K562 (cell line): ENCODE measurements at regions not wholly inside any gene's neighbourhood (a gene's known extent, or its start where the extent isn't known, plus 50 kb on each side); places are given as distances from the start of the nearest gene placed in this dataset.

Experiments
- ATAC-seq: fragments of 200-7000 bp; cut with Tn5 transposase; 3 replicates; pipeline ENCODE4 v1.9.1; 2020; ENCODE audit warnings: moderate library complexity
- BruUV-seq: library from RNA; stranded (reverse); fragments of 400-500 nt; replicated peaks from 2 replicates; lab custom pipeline; 2021; lab: Mats Ljungman, UMichigan
- CTCF ChIA-PET: fragments of 300-600 bp; formaldehyde crosslinking; extraction: SDS; loops from one replicate; lab custom pipeline; 2021; ENCODE audit warnings: low intra/inter-chr PET ratio; lab: Yijun Ruan, JAX
- POLR2A ChIA-PET: fragments of 300-600, 350-650 bp; sonication (Branson Sonifier 250); formaldehyde crosslinking; extraction: SDS; loops from one replicate; lab custom pipeline; 2021; ENCODE audit warnings: antibody characterized with exemption, inconsistent platforms; lab: Yijun Ruan, JAX
- DNase-seq, 4 experiments: peaks; one replicate each; pipeline versions ENCODE4 v3.0.0 to v3.0.0-alpha.2; 2011 to 2018; ENCODE audit warnings: low spot score in 3 of 4, mixed read lengths in 3 of 4; ENCODE audit errors: extremely low read depth in 1 of 4
- FAIRE-seq: peaks from 2 replicates; lab custom pipeline; 2011; peaks lifted over from hg19 to GRCh38; lab: Jason Lieb, UNC
- H2AFZ ChIP-seq: 2 replicates; pipeline ENCODE4 v1.6.0; 2011; ENCODE audit warnings: low read depth, low read length, control low read depth, inconsistent platforms
- H3K27ac ChIP-seq: fragments of 200-600 bp; 3 replicates; pipeline ENCODE4 v1.8.0; 2011; ENCODE audit warnings: low read depth, mild to moderate bottlenecking, control low read depth, inconsistent platforms, low read length, moderate library complexity, mixed read lengths; ENCODE audit errors: extremely low read depth
- H3K27me3 ChIP-seq, 2 experiments: fragments of 300-600 bp in 1 of 2; 2 replicates in 1 of 2; 3 replicates in 1 of 2; pipeline versions ENCODE4 v1.6.0 to v1.8.0; 2011; ENCODE audit warnings: inconsistent platforms in 2 of 2, low read length in 2 of 2, mild to moderate bottlenecking in 1 of 2, mixed read lengths in 1 of 2, moderate library complexity in 1 of 2; ENCODE audit not compliant: control insufficient read depth in 2 of 2, insufficient read depth in 2 of 2
- H3K36me3 ChIP-seq: fragments of 300-600 bp; 3 replicates; pipeline ENCODE4 v1.8.0; 2011; ENCODE audit warnings: mild to moderate bottlenecking, low read length, inconsistent platforms; ENCODE audit not compliant: control insufficient read depth, insufficient read depth
- H3K4me1 ChIP-seq, 2 experiments: fragments of 200-600 bp in 1 of 2; replicated peaks in 1 of 2; 2 replicates in 1 of 2; 3 replicates in 1 of 2; pipeline versions ENCODE4 v1.5.1 to v1.8.0; 2011; ENCODE audit warnings: inconsistent platforms in 2 of 2, low read length in 2 of 2, mild to moderate bottlenecking in 1 of 2, mixed read lengths in 1 of 2, moderate library complexity in 1 of 2; ENCODE audit not compliant: control insufficient read depth in 2 of 2, insufficient read depth in 2 of 2
- H3K4me2 ChIP-seq: 2 replicates; pipeline ENCODE4 v1.6.1; 2011; ENCODE audit warnings: low read length, control low read depth, inconsistent platforms, mixed read lengths; ENCODE audit not compliant: insufficient read depth
- H3K4me3 ChIP-seq: fragments of 200-600 bp; sonication (generic), shearing (Covaris generic); 2 replicates; pipeline ENCODE4 v1.5.1; 2016; ENCODE audit warnings: control low read depth, inconsistent platforms
- H3K79me2 ChIP-seq: fragments of 200-600 bp; 3 replicates; pipeline ENCODE4 v1.8.0; 2011; ENCODE audit warnings: low read length, inconsistent platforms; ENCODE audit not compliant: control insufficient read depth, insufficient read depth
- H3K9ac ChIP-seq, 2 experiments: 2 replicates each; pipeline versions ENCODE4 v1.6.0 to v1.6.1; 2011; ENCODE audit warnings: low read depth in 2 of 2, low read length in 2 of 2, control low read depth in 1 of 2, inconsistent platforms in 1 of 2, mild to moderate bottlenecking in 1 of 2, mixed read lengths in 1 of 2; ENCODE audit not compliant: insufficient read depth in 1 of 2
- H3K9me1 ChIP-seq: one replicate; pipeline ENCODE4 v1.6.0; 2011; ENCODE audit warnings: inconsistent platforms, mild to moderate bottlenecking, low read length, moderate library complexity; ENCODE audit not compliant: control insufficient read depth, insufficient read depth
- H3K9me3 ChIP-seq: replicated peaks from 2 replicates; pipeline ENCODE4 v1.5.1; 2011; ENCODE audit warnings: low read depth, low read length, inconsistent platforms; ENCODE audit not compliant: control insufficient read depth, insufficient read depth
- H4K20me1 ChIP-seq: replicated peaks from 2 replicates; pipeline ENCODE4 v1.6.1; 2011; ENCODE audit warnings: low read length, inconsistent platforms, mixed read lengths; ENCODE audit not compliant: control insufficient read depth, insufficient read depth
- BCL6 ChIP-seq: fragments of 250-450 bp; sonication (Bioruptor Pico); IDR thresholded peaks from 2 replicates; pipeline ENCODE4 v1.4.0; 2020
- EP400 ChIP-seq: fragments of 450-650 bp; IDR thresholded peaks from 2 replicates; pipeline ENCODE4 v1.6.1; 2017; ENCODE audit warnings: antibody characterized with exemption, mild to moderate bottlenecking, moderate library complexity
- GATAD2A ChIP-seq: fragments of 450-650 bp; IDR thresholded peaks from 2 replicates; pipeline ENCODE4 v1.6.1; 2017
- HOXB6 ChIP-seq: fragments of 250-450 bp; sonication (Bioruptor Pico); IDR thresholded peaks from 2 replicates; pipeline ENCODE4 v1.5.1; 2022; ENCODE audit warnings: mild to moderate bottlenecking, borderline replicate concordance
- MNT ChIP-seq, 2 experiments: fragments of 450-650 bp; conservative IDR thresholded peaks; 2 replicates each; pipeline ENCODE4 v1.6.1; 2017; ENCODE audit warnings: mild to moderate bottlenecking in 2 of 2, moderate library complexity in 2 of 2
- RBBP5 ChIP-seq: fragments of 200-600 bp; sonication (generic); IDR thresholded peaks from 2 replicates; pipeline ENCODE4 v1.6.1; 2012; ENCODE audit warnings: borderline replicate concordance, mild to moderate bottlenecking, low read length, control low read depth, inconsistent platforms; ENCODE audit not compliant: insufficient read depth, poor library complexity, severe bottlenecking
- SIRT6 ChIP-seq: IDR thresholded peaks from one replicate; pipeline ENCODE4 v1.6.1; 2012; ENCODE audit warnings: low read depth, mild to moderate bottlenecking, control low read depth, inconsistent platforms, low read length, moderate library complexity
- ZNF707 ChIP-seq: fragments of 250-450 bp; sonication (Bioruptor Pico); conservative IDR thresholded peaks from 2 replicates; pipeline ENCODE4 v1.8.0; 2022; ENCODE audit warnings: inconsistent platforms, mild to moderate bottlenecking, moderate library complexity
- in situ Hi-C: fragments of 300-500 bp; cut with MboI; formaldehyde crosslinking; loops from 4 replicates; pipeline ENCODE4 v1.15.0; 2018; ENCODE audit warnings: inconsistent platforms, mixed read lengths
- intact Hi-C: fragments of 100-400 bp; cut with micrococcal nuclease; formaldehyde crosslinking; loops from 2 replicates; pipeline ENCODE4 v1.14.2; 2022
- TF ChIP-seq, protein P1 (sequence below), 3 experiments: fragments of 200-800 bp in 1 of 3; fragments of 250-450 bp in 1 of 3; fragments of 450-650 bp in 1 of 3; sonication (Bioruptor Pico) in 1 of 3; sonication (Bioruptor generic) in 1 of 3; formaldehyde crosslinking in 1 of 3; IDR thresholded peaks; 2 replicates each; pipeline versions ENCODE4 v1.6.1 to v1.8.0; 2016 to 2022; ENCODE audit warnings: mild to moderate bottlenecking in 2 of 3, missing genetic modification characterization in 2 of 3, missing compliant biosample characterization in 1 of 3, moderate library complexity in 1 of 3
- TF ChIP-seq, protein P2 (sequence below): IDR thresholded peaks from 2 replicates; pipeline ENCODE4 v1.6.1; 2011; ENCODE audit warnings: borderline replicate concordance, low read depth, mild to moderate bottlenecking, moderate library complexity, low read length; ENCODE audit not compliant: insufficient read depth, poor library complexity, severe bottlenecking

- Histone ChIP-seq H3K9me1 (no peaks in the 10 kb centered on the region), H3K79me2 (no peaks in the 10 kb centered on the region), H3K9me3 (no peaks in the 10 kb centered on the region), H3K4me1 (no peaks in the 10 kb centered on the region), H3K36me3 (no peaks in the 10 kb centered on the region), H2AFZ (no peak overlapping the region), H3K4me3 (no peak overlapping the region), H3K9ac (no peak overlapping the region), H3K4me2 (no peak overlapping the region)
- BruUV-seq, result no TSS peak
- in situ Hi-C loops, result no loop called here
- ChIA-PET POLR2A (no interaction called here), CTCF (no interaction called here)
- ATAC-seq, result no peak
- no peak for TF ChIP-seq GATAD2A
- TF ChIP-seq, protein P1, sequence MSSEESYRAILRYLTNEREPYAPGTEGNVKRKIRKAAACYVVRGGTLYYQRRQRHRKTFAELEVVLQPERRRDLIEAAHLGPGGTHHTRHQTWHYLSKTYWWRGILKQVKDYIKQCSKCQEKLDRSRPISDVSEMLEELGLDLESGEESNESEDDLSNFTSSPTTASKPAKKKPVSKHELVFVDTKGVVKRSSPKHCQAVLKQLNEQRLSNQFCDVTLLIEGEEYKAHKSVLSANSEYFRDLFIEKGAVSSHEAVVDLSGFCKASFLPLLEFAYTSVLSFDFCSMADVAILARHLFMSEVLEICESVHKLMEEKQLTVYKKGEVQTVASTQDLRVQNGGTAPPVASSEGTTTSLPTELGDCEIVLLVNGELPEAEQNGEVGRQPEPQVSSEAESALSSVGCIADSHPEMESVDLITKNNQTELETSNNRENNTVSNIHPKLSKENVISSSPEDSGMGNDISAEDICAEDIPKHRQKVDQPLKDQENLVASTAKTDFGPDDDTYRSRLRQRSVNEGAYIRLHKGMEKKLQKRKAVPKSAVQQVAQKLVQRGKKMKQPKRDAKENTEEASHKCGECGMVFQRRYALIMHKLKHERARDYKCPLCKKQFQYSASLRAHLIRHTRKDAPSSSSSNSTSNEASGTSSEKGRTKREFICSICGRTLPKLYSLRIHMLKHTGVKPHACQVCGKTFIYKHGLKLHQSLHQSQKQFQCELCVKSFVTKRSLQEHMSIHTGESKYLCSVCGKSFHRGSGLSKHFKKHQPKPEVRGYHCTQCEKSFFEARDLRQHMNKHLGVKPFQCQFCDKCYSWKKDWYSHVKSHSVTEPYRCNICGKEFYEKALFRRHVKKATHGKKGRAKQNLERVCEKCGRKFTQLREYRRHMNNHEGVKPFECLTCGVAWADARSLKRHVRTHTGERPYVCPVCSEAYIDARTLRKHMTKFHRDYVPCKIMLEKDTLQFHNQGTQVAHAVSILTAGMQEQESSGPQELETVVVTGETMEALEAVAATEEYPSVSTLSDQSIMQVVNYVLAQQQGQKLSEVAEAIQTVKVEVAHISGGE (CRISPR knock-in tag; IDR thresholded peaks at IDR 0.05), result no peak
- TF ChIP-seq HOXB6 (CRISPR knock-in tag), result no peak
- TF ChIP-seq, protein P2, sequence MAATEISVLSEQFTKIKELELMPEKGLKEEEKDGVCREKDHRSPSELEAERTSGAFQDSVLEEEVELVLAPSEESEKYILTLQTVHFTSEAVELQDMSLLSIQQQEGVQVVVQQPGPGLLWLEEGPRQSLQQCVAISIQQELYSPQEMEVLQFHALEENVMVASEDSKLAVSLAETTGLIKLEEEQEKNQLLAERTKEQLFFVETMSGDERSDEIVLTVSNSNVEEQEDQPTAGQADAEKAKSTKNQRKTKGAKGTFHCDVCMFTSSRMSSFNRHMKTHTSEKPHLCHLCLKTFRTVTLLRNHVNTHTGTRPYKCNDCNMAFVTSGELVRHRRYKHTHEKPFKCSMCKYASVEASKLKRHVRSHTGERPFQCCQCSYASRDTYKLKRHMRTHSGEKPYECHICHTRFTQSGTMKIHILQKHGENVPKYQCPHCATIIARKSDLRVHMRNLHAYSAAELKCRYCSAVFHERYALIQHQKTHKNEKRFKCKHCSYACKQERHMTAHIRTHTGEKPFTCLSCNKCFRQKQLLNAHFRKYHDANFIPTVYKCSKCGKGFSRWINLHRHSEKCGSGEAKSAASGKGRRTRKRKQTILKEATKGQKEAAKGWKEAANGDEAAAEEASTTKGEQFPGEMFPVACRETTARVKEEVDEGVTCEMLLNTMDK, result no peak
- no peak for TF ChIP-seq RBBP5
- TF ChIP-seq BCL6 (CRISPR knock-in tag), result no peak
- no peak for TF ChIP-seq SIRT6
- no peak for TF ChIP-seq EP400
- no peak for TF ChIP-seq MNT (conservative IDR thresholded peaks at IDR 0.05)
- no peak for TF ChIP-seq ZNF707 (CRISPR knock-in tag)
- TF ChIP-seq, all 486 proteins: peak for 0
- FAIRE-seq (no peak), DNase-seq (no peak)
- no peaks in the 10 kb centered on the region for H4K20me1 ChIP-seq
- no peaks in the 10 kb centered on the region for H3K27me3 ChIP-seq
- intact Hi-C loops, result no loop called here
- H3K27ac ChIP-seq, result no peak overlapping the region
These were observed 1290.3 kb upstream of the SORCS1 start for GRCh38 chr10:108454793-108455192.
